ENCODE measurements at regions not wholly inside any gene's neighbourhood (a gene's known extent, or its start where the extent isn't known, plus 50 kb on each side); places are given as distances from the start of the nearest gene placed in this dataset.

DNA sequence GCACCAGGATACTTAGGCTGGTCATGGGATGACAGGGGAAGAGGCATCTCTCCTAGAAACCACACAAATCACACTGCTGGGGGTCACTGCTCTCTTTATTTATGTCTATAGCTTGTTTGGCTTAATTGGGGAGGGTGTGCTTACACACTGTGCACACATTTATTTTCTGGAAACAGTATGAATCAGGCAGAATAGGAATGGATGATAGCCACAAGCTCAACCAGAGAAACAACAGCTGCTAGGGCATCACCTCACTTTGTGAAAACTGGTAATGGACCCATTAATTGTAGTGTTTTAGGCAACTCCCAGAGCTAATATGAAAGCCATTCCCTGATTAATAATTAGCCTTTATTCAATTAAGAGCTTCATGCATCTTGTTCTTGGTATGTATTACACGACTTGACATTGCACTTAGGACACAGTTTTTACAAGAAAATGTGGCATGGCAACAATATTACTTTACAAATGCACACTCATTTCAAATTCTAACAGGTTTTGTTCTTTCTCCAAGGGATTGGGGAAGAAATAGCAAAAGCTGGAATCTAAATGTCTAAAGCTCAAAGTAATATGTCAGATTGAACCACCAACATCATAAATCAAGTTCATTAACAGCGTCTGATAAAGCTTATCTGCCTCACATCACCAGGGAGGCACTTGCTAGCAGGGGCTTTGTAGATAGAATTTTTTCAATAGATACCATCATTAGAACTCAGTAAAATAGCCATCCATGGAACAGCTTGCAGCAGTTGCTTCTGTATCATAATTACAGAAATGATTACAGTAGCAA is 361.9 kb upstream of the FSHR start:
- no peak for TF ChIP-seq CTCF (IDR thresholded peaks at IDR 0.05; ENCODE audit: insufficient read depth, low read length)
- no peak for TF ChIP-seq GABPA (IDR thresholded peaks at IDR 0.05; ENCODE audit: low read depth)
- no peak for TF ChIP-seq POLR2AphosphoS5 (IDR thresholded peaks at IDR 0.05; ENCODE audit: low read depth)
- TF ChIP-seq REST (IDR thresholded peaks at IDR 0.05; ENCODE audit: insufficient replicate concordance, low read depth): no peak
- no peak for TF ChIP-seq SPI1 (IDR thresholded peaks at IDR 0.05; ENCODE audit: borderline replicate concordance, low read depth)
